ENCODE measurements at regions not wholly inside any gene's neighbourhood (a gene's known extent, or its start where the extent isn't known, plus 50 kb on each side); places are given as distances from the start of the nearest gene placed in this dataset.
"Not testable (repeated sequence)": the region's sequence is repeated elsewhere in the genome, so short reads cannot be mapped to it uniquely, and the experiment has no call there.

- DNase-seq, result no peak
Measured at GRCh38 chr12:88313554-88313953, 171.4 kb downstream of the TMTC3 start.

- DNase-seq, result no peak
Measured at GRCh38 chr12:88314706-88315105, 172.6 kb downstream of the TMTC3 start.

GRCh38 chr12:88318726-88319125, 176.6 kb downstream of the TMTC3 start:
- DNase-seq, result no peak

GRCh38 chr12:88325076-88325815, 183.1 kb downstream of the TMTC3 start:
- no peak for DNase-seq

- no peak for DNase-seq
Measured at GRCh38 chr12:88325816-88326189, 183.7 kb downstream of the TMTC3 start.

GRCh38 chr12:88327276-88327675, 185.2 kb downstream of the TMTC3 start:
- no peak for DNase-seq

GRCh38 chr12:88328090-88328489, 186.0 kb downstream of the TMTC3 start:
- no peak for DNase-seq

- DNase-seq, result no peak
Measured at GRCh38 chr12:88329833-88330232, 187.7 kb downstream of the TMTC3 start.

GRCh38 chr12:88334271-88334670, 192.2 kb downstream of the TMTC3 start:
- DNase-seq, result no peak

- DNase-seq, result no peak
Measured at GRCh38 chr12:88336076-88336739, 194.1 kb downstream of the TMTC3 start.

- no peak for DNase-seq
Measured at GRCh38 chr12:88338486-88338885, 196.4 kb downstream of the TMTC3 start.

- DNase-seq, result no peak
Measured at GRCh38 chr12:88339254-88339949, 197.3 kb downstream of the TMTC3 start.

GRCh38 chr12:88339966-88340365, 197.9 kb downstream of the TMTC3 start:
- no peak for DNase-seq

- no peak for DNase-seq
Measured at GRCh38 chr12:88342251-88342806, 200.2 kb downstream of the TMTC3 start.

- no peak for DNase-seq
Measured at GRCh38 chr12:88351146-88351545, 209.0 kb downstream of the TMTC3 start.

GRCh38 chr12:88354691-88355090, 212.6 kb downstream of the TMTC3 start:
- no peak for DNase-seq

GRCh38 chr12:88360343-88360742, 218.2 kb downstream of the TMTC3 start:
- no peak for DNase-seq

- DNase-seq, result no peak
Measured at GRCh38 chr12:88361493-88361892, 218.8 kb downstream of the KITLG start.

- DNase-seq, result no peak
Measured at GRCh38 chr12:88362439-88362838, 217.8 kb downstream of the KITLG start.

- DNase-seq, result no peak
Measured at GRCh38 chr12:88365403-88365802, 214.9 kb downstream of the KITLG start.

- no peak for DNase-seq
Measured at GRCh38 chr12:88366101-88366500, 214.2 kb downstream of the KITLG start.

GRCh38 chr12:88367231-88367630, 213.0 kb downstream of the KITLG start:
- DNase-seq, result no peak

GRCh38 chr12:88368077-88368476, 212.2 kb downstream of the KITLG start:
- not testable (repeated sequence) for DNase-seq
